Spleen (tissue), 7 donors: ENCODE measurements at regions not wholly inside any gene's neighbourhood (a gene's known extent, or its start where the extent isn't known, plus 50 kb on each side); places are given as distances from the start of the nearest gene placed in this dataset.

Source experiments
- POLR2A ChIP-seq, 3 donors: fragments of 450-650 bp; IDR thresholded peaks; one replicate each; pipeline ENCODE4 v1.5.1; 2017; ENCODE audit warnings: antibody characterized with exemption in 3 of 3, mild to moderate bottlenecking in 1 of 3
- POLR2AphosphoS5 ChIP-seq, 3 donors: sonication (generic); formaldehyde crosslinking; IDR thresholded peaks; one replicate each; pipeline ENCODE4 v1.5.1; 2017; ENCODE audit warnings: antibody characterized with exemption in 3 of 3
- TF ChIP-seq, protein P1 (sequence below), 11 experiments: fragments of 200-600 bp in 7 of 11; fragments of 450-650 bp in 4 of 11; sonication (generic) in 4 of 11; IDR thresholded peaks in 8 of 11; conservative IDR thresholded peaks in 3 of 11; 1 replicate in 7 of 11; 2 replicates in 4 of 11; pipeline versions ENCODE4 v1.4.0 to v1.8.0; 2016 to 2021; ENCODE audit warnings: antibody characterized with exemption in 11 of 11, inconsistent platforms in 4 of 11, mild to moderate bottlenecking in 1 of 11
- donor health status: DM: no; HTN: no; CAD: no; lungs with moderate emphysema.
- donor health status: DM: no; HTN: no; CAD: no.
- donor health status: DM: no; HTN: no; CAD: no.

DNA sequence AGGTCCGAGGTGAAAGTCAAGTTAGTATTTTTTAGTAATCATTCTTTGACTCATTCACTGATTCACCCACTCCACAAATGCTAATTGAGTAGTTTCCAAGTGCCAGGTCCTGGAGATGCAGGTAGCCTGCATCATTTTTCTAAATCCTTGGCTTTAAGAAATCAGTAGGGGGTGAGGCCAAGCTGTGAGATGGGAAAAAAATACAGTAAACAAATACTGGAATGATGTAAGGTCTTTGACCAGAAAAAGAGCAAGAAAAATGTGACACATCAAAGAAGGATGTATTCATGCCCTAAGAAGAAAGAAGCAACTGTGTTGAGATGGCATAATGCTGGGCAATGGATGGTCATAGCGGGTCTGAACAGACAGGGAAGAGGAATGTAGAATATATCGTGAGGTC, 1386.6 kb downstream of the PCDH7 start:
- TF ChIP-seq, protein P1, sequence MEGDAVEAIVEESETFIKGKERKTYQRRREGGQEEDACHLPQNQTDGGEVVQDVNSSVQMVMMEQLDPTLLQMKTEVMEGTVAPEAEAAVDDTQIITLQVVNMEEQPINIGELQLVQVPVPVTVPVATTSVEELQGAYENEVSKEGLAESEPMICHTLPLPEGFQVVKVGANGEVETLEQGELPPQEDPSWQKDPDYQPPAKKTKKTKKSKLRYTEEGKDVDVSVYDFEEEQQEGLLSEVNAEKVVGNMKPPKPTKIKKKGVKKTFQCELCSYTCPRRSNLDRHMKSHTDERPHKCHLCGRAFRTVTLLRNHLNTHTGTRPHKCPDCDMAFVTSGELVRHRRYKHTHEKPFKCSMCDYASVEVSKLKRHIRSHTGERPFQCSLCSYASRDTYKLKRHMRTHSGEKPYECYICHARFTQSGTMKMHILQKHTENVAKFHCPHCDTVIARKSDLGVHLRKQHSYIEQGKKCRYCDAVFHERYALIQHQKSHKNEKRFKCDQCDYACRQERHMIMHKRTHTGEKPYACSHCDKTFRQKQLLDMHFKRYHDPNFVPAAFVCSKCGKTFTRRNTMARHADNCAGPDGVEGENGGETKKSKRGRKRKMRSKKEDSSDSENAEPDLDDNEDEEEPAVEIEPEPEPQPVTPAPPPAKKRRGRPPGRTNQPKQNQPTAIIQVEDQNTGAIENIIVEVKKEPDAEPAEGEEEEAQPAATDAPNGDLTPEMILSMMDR (IDR thresholded peaks at IDR 0.05 in 8 of 11, conservative IDR thresholded peaks at IDR 0.05 in 3 of 11) = no peak
- TF ChIP-seq POLR2AphosphoS5 (IDR thresholded peaks at IDR 0.05) (no peak), POLR2A (IDR thresholded peaks at IDR 0.05) (no peak)
